Heart left ventricle (tissue), 16 donors: ENCODE measurements at regions not wholly inside any gene's neighbourhood (a gene's known extent, or its start where the extent isn't known, plus 50 kb on each side); places are given as distances from the start of the nearest gene placed in this dataset.

Experiments used
- ATAC-seq, 4 donors: fragments of 200-7000 bp; cut with Tn5 transposase; one replicate each; pipeline ENCODE4 v1.9.1; 2020 to 2022; ENCODE audit warnings: moderate library complexity in 4 of 4, mild to moderate bottlenecking in 3 of 4, moderate number of reproducible peaks in 1 of 4
- DNase-seq, 5 donors: peaks; one replicate each; pipeline ENCODE4 v3.0.0-alpha.2; 2020
- H3K27ac ChIP-seq, 12 donors: fragments of 200-600 bp; sonication (generic) in 4 of 12; one replicate each; pipeline versions ENCODE4 v1.5.0 to v1.8.0; 2016 to 2022; ENCODE audit warnings: mild to moderate bottlenecking in 2 of 12
- H3K27me3 ChIP-seq, 9 donors: fragments of 200-600 bp; sonication (generic) in 2 of 9; one replicate each; pipeline versions ENCODE4 v1.5.1 to v1.8.0; 2016 to 2022; ENCODE audit warnings: mild to moderate bottlenecking in 3 of 9
- H3K36me3 ChIP-seq, 9 donors: fragments of 200-600 bp; sonication (generic) in 2 of 9; one replicate each; pipeline versions ENCODE4 v1.5.0 to v1.8.0; 2018 to 2022; ENCODE audit warnings: mild to moderate bottlenecking in 2 of 9
- H3K4me1 ChIP-seq, 12 donors: fragments of 200-600 bp; sonication (generic) in 4 of 12; one replicate each; pipeline versions ENCODE4 v1.5.0 to v1.8.0; 2016 to 2022; ENCODE audit warnings: mild to moderate bottlenecking in 3 of 12
- H3K4me3 ChIP-seq, 12 donors: fragments of 200-600 bp; sonication (generic) in 4 of 12; one replicate each; pipeline versions ENCODE4 v1.5.0 to v1.8.0; 2017 to 2022; ENCODE audit warnings: mild to moderate bottlenecking in 9 of 12, moderate library complexity in 4 of 12
- H3K9me3 ChIP-seq, 12 donors: fragments of 200-600 bp; sonication (generic) in 4 of 12; one replicate each; pipeline versions ENCODE4 v1.5.0 to v1.8.0; 2016 to 2022; ENCODE audit warnings: mild to moderate bottlenecking in 1 of 12
- CTCF ChIP-seq, 12 donors: fragments of 200-600 bp; sonication (generic) in 4 of 12; IDR thresholded peaks; one replicate each; pipeline versions ENCODE4 v1.5.0 to v1.8.0; 2018 to 2022; ENCODE audit warnings: antibody characterized with exemption in 12 of 12, mild to moderate bottlenecking in 5 of 12
- POLR2A ChIP-seq, 2 donors: fragments of 450-650 bp; IDR thresholded peaks; one replicate each; pipeline ENCODE4 v1.6.1; 2017; ENCODE audit warnings: antibody characterized with exemption in 2 of 2, mild to moderate bottlenecking in 2 of 2, moderate library complexity in 2 of 2
- WGBS, 4 donors: extraction: QIAGEN DNeasy Blood & Tissue Kit in 2 of 4; methylation state at CpG; one replicate each; pipeline versions ENCODE4 v1.1.5 to v1.1.7; 2013 to 2018; 5-methylcytosine and 5-hydroxymethylcytosine counted together
- intact Hi-C, 10 donors: fragments of 100-400 bp; cut with DNase I; formaldehyde crosslinking; loops; one replicate each; pipeline versions ENCODE4 v1.11.1 to v1.14.2; 2022
- donor health status: ischemic (EF 13 %, LVEDD 7.1; RV severe dilation, severe dysfunction).
- donor health status: healthy with polysubstance abuse.
- donor health status: DM: no; HTN: yes; CAD: no.
- donor health status: DM: no; HTN: no; CAD: no.
- donor health status: ischemic (EF 25% LVEDD 6.9; RV normal size, moderate dysfunction).
- donor health status: ischemic (EF 25% LVEDD 5.7; RV mildly dilated, moderate dysfunction).
- donor health status: healthy.
- donor health status: DM: yes; HTN: yes; CAD: no.
- donor health status: ischemic (EF 35%, LVEDD 5.7; RV mildly dilated, moderate dysfunction).
- donor health status: nonischemic (EF 11% LVEDD 7.7; RV severe dilation, severe dysfunction).
- donor health status: DM: yes; HTN: yes; CAD: no.
- donor health status: PGD.
- donor health status: ischemic (EF 29% LVEDD 5.4; RV normal size, mild dysfunction).
- donor health status: nonischemic (EF 23%, LVEDD 6.1; RV moderate dilation, normal function).

- no peak overlapping the region for H3K27ac ChIP-seq
- no peak for TF ChIP-seq POLR2A (IDR thresholded peaks at IDR 0.05)
- TF ChIP-seq CTCF (IDR thresholded peaks at IDR 0.05), result no peak
- no peaks in the 10 kb centered on the region for H3K4me1 ChIP-seq
- peaks cover 0 to 5% (median 0%) of the 10 kb centered on the region in 9 donors for H3K27me3 ChIP-seq
- no peaks in the 10 kb centered on the region for H3K9me3 ChIP-seq
- intact Hi-C loops, result no loop called here
- no peak for ATAC-seq
- 70 to 79% (median 76%) methylated on average over 4 of the region's 4 CpGs for WGBS, 4 donors
- no peak for DNase-seq
- H3K4me3 ChIP-seq, result no peak overlapping the region
- H3K36me3 ChIP-seq, result no peaks in the 10 kb centered on the region
These were observed 303.3 kb upstream of the ATP10A start for GRCh38 chr15:26166429-26166828.

GRCh38 chr15:26165546-26165945 lies 302.4 kb upstream of the ATP10A start:
- H3K27me3 ChIP-seq, result peaks cover 0 to 5% (median 0%) of the 10 kb centered on the region in 9 donors
- no peaks in the 10 kb centered on the region for H3K36me3 ChIP-seq
- TF ChIP-seq POLR2A (IDR thresholded peaks at IDR 0.05) (no peak), CTCF (IDR thresholded peaks at IDR 0.05) (no peak)
- WGBS, 4 donors, result 73 to 83% (median 80%) methylated on average over 7 of the region's 7 CpGs
- intact Hi-C loops, result no loop called here
- no peaks in the 10 kb centered on the region for H3K9me3 ChIP-seq
- ATAC-seq (no peak), DNase-seq (no peak)
- no peak overlapping the region for H3K27ac ChIP-seq
- no peaks in the 10 kb centered on the region for H3K4me1 ChIP-seq
- H3K4me3 ChIP-seq, result no peak overlapping the region

GRCh38 chr15:26160343-26160742 lies 297.2 kb upstream of the ATP10A start:
- intact Hi-C loops, result no loop called here
- Histone ChIP-seq H3K9me3 (no peaks in the 10 kb centered on the region), H3K27ac (no peak overlapping the region), H3K36me3 (no peaks in the 10 kb centered on the region), H3K4me1 (peaks cover 0 to 4% (median 0%) of the 10 kb centered on the region in 12 donors), H3K27me3 (peaks cover 0 to 5% (median 0%) of the 10 kb centered on the region in 9 donors), H3K4me3 (no peak overlapping the region)
- DNase-seq (no peak), ATAC-seq (no peak)
- 70 to 84% (median 76%) methylated on average over 4 of the region's 4 CpGs for WGBS, 4 donors
- TF ChIP-seq CTCF (IDR thresholded peaks at IDR 0.05) (no peak), POLR2A (IDR thresholded peaks at IDR 0.05) (no peak)

- intact Hi-C loops, result no loop called here
- WGBS, 4 donors, result 83 to 90% (median 85%) methylated on average over 2 of the region's 2 CpGs
- H3K36me3 ChIP-seq, result no peaks in the 10 kb centered on the region
- H3K27ac ChIP-seq, result no peak overlapping the region
- DNase-seq (no peak), ATAC-seq (no peak)
- H3K4me3 ChIP-seq, result no peak overlapping the region
- H3K27me3 ChIP-seq, result no peaks in the 10 kb centered on the region
- H3K4me1 ChIP-seq, result peaks cover 0 to 4% (median 0%) of the 10 kb centered on the region in 12 donors
- peaks cover 0 to 14% (median 0%) of the 10 kb centered on the region in 12 donors for H3K9me3 ChIP-seq
- TF ChIP-seq CTCF (IDR thresholded peaks at IDR 0.05), result no peak
These were observed 295.0 kb upstream of the ATP10A start for GRCh38 chr15:26158176-26158575.
